Endothelial cell (in vitro differentiated cells): ENCODE measurements at regions not wholly inside any gene's neighbourhood (a gene's known extent, or its start where the extent isn't known, plus 50 kb on each side); places are given as distances from the start of the nearest gene placed in this dataset.

Experiments
- DNase-seq: peaks from one replicate; pipeline ENCODE4 v3.0.0; 2021; ENCODE audit warnings: low spot score
- H3K27ac Mint-ChIP-seq: one replicate; pipeline ENCODE4 v1.8.0; 2021; ENCODE audit warnings: mixed read lengths, inconsistent platforms; ENCODE audit not compliant: unreplicated experiment
- H3K27me3 Mint-ChIP-seq: one replicate; pipeline ENCODE4 v1.8.0; 2021; ENCODE audit warnings: mild to moderate bottlenecking, moderate library complexity, mixed read lengths, inconsistent platforms; ENCODE audit not compliant: unreplicated experiment
- H3K36me3 Mint-ChIP-seq: one replicate; pipeline ENCODE4 v1.8.0; 2021; ENCODE audit warnings: mild to moderate bottlenecking, low read depth, mixed read lengths, inconsistent platforms; ENCODE audit not compliant: unreplicated experiment
- H3K4me1 Mint-ChIP-seq: one replicate; pipeline ENCODE4 v1.8.0; 2021; ENCODE audit warnings: mild to moderate bottlenecking, mixed read lengths, inconsistent platforms; ENCODE audit not compliant: unreplicated experiment
- H3K4me3 Mint-ChIP-seq: one replicate; pipeline ENCODE4 v1.8.0; 2021; ENCODE audit warnings: mild to moderate bottlenecking, mixed read lengths, inconsistent platforms; ENCODE audit not compliant: unreplicated experiment
- H3K9me3 Mint-ChIP-seq: one replicate; pipeline ENCODE4 v1.8.0; 2021; ENCODE audit warnings: mixed read lengths, inconsistent platforms; ENCODE audit not compliant: unreplicated experiment
- TF ChIP-seq, protein P1 (sequence below): fragments of 200-600 bp; sonication (generic); IDR thresholded peaks from one replicate; pipeline ENCODE4 v1.5.0; 2021; ENCODE audit warnings: antibody characterized with exemption; ENCODE audit not compliant: unreplicated experiment

DNA sequence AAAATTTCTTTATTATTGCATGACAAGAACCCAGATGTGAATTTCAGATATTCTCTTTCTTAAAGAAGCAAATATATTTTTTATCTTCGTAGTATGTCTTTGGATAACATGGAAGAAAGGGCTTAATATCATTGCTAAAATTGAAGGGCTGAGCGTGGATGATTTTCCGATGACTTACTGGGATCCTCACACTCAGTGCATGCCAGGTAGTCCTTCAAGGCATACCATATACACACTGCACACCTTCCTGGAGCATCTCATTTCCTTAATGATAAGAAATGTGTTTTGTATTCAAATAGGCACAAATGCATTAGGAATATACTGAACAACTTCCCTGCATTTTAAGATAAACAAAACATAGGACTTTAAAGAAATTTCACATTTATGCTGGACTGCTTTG is 193.9 kb upstream of the MAP3K7 start:
- Mint-ChIP-seq H3K27me3 (no peaks in the 10 kb centered on the region), H3K4me3 (no peak overlapping the region), H3K27ac (no peak overlapping the region), H3K4me1 (no peaks in the 10 kb centered on the region), H3K9me3 (no peaks in the 10 kb centered on the region), H3K36me3 (no peaks in the 10 kb centered on the region)
- TF ChIP-seq, protein P1, sequence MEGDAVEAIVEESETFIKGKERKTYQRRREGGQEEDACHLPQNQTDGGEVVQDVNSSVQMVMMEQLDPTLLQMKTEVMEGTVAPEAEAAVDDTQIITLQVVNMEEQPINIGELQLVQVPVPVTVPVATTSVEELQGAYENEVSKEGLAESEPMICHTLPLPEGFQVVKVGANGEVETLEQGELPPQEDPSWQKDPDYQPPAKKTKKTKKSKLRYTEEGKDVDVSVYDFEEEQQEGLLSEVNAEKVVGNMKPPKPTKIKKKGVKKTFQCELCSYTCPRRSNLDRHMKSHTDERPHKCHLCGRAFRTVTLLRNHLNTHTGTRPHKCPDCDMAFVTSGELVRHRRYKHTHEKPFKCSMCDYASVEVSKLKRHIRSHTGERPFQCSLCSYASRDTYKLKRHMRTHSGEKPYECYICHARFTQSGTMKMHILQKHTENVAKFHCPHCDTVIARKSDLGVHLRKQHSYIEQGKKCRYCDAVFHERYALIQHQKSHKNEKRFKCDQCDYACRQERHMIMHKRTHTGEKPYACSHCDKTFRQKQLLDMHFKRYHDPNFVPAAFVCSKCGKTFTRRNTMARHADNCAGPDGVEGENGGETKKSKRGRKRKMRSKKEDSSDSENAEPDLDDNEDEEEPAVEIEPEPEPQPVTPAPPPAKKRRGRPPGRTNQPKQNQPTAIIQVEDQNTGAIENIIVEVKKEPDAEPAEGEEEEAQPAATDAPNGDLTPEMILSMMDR = no peak
- no peak for DNase-seq

DNA sequence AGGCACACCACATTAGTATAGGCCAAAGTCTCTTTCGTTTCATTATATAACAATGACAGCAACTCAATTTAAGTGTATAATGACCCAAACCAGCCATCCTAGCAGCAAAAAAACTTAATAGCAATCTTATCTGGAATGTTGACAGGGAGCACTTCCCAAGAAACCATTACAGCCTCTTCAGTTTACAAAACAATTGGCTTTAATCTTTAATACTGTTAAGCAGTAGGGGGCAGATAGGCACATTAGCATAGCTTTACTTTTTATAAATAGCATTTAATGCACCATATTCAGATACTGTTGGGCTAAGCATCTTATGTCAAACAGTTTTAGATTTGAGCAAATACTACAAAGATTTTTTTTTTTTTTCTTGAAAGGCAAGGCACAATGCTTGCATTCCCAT is 193.3 kb upstream of the MAP3K7 start:
- Mint-ChIP-seq H3K36me3 (no peaks in the 10 kb centered on the region), H3K9me3 (no peaks in the 10 kb centered on the region), H3K4me3 (no peak overlapping the region), H3K27ac (no peak overlapping the region), H3K27me3 (no peaks in the 10 kb centered on the region), H3K4me1 (no peaks in the 10 kb centered on the region)
- TF ChIP-seq, protein P1 = no peak
- no peak for DNase-seq

DNA sequence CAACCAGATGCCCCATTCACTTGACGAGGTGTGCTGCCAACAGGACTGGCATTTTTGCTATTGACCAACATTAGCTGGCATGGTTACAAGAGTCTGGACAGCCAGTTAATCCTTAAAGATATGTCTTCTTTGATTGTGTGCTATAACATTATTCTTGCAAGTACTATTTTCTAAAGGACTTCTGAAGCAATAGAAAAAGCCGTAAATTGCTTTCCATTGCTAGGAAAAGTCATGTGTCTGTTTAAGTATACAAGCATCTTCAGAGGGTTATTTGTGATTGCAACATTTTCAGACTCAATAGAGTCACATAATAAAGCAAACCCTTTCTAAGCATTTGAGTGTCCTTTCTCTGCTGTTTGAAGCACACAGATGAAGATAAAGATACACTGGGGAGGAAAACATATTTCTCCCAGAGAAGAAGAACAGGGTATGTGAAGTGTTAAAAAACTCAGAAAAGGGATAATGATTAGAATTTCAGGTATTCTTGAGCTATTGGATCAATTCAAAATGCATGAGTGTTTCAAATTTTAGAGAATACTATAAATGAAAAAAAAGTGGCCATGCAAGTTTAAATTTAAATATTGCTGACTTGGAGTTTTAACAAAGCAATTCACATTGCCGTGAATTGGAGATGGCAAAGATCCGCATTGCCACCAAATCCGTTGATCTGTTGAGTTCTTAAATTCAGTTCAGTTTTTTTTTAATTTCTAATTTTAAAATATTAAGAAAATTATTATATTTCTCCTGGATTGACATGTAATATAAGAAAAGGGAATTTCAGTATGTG is 191.7 kb upstream of the MAP3K7 start:
- Mint-ChIP-seq H3K27me3 (no peaks in the 10 kb centered on the region), H3K27ac (no peak overlapping the region), H3K9me3 (no peaks in the 10 kb centered on the region), H3K4me3 (no peak overlapping the region), H3K4me1 (no peaks in the 10 kb centered on the region), H3K36me3 (no peaks in the 10 kb centered on the region)
- TF ChIP-seq, protein P1 = no peak
- DNase-seq = no peak

DNA sequence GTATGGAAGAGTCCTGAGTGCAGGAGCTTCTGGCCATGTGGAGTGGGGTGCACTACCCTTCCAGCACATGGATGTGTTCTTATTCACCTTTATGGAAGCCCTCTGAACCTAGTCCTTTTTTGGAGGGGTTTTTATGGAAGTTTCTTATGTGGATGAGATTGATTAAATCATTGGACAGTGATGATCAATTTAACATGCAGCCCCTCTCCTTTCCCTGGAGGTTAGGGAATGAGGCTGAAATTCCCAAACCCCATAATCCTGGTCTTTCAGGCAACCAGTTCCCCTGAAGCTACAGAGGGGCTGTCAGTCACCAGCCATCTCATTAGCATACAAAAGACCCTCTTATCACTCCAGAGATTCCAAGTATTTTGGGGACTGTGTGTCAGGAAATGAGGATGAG is 183.9 kb upstream of the MAP3K7 start:
- Mint-ChIP-seq H3K9me3 (no peaks in the 10 kb centered on the region), H3K27me3 (no peaks in the 10 kb centered on the region), H3K4me1 (peaks cover under 1% of the 10 kb centered on the region), H3K4me3 (no peak overlapping the region), H3K27ac (no peak overlapping the region), H3K36me3 (no peaks in the 10 kb centered on the region)
- TF ChIP-seq, protein P1 = no peak
- no peak for DNase-seq

DNA sequence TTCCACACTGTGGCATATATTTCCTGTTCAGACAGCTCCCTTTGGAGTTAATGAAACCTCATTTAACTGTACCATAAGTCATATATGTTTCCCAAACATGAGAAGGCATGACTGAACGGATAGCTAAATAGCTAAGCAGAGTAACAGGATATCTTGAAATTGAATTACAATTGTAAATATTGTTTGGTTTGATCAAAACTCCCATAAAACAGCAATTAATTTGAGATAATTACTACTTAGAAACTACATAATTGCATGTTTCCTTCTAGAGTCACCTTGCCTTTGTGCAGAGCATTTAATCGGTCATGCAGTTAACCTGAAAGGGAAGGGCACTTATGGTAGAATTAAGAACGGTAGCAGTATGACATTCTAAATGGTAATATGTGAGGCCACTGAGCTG is 179.0 kb upstream of the MAP3K7 start:
- Mint-ChIP-seq H3K27me3 (no peaks in the 10 kb centered on the region), H3K4me3 (no peak overlapping the region), H3K9me3 (no peaks in the 10 kb centered on the region), H3K4me1 (peaks cover 8% of the 10 kb centered on the region), H3K27ac (no peak overlapping the region), H3K36me3 (no peaks in the 10 kb centered on the region)
- TF ChIP-seq, protein P1 = no peak
- DNase-seq = no peak
